ENCODE measurements at regions not wholly inside any gene's neighbourhood (a gene's known extent, or its start where the extent isn't known, plus 50 kb on each side); places are given as distances from the start of the nearest gene placed in this dataset.

- TF ChIP-seq POLR2A (IDR thresholded peaks at IDR 0.05) (no peak), CTCF (IDR thresholded peaks at IDR 0.05) (no peak)
- 90 to 91% methylated on average over 6 of the region's 6 CpGs for WGBS, 2 donors
Observed at GRCh38 chr4:120636120-120636630, 286.4 kb downstream of the PRDM5 start.

GRCh38 chr4:120633810-120634209 lies 288.7 kb downstream of the PRDM5 start:
- TF ChIP-seq POLR2A (IDR thresholded peaks at IDR 0.05), result no peak
- TF ChIP-seq CTCF (IDR thresholded peaks at IDR 0.05), result no peak
- ATAC-seq (no peak), DNase-seq (no peak)
- H3K36me3 ChIP-seq (replicated peaks in 1 of 2; ENCODE audit: insufficient read depth in 1 of 2, low read depth in 2 of 2), result no peaks in the 10 kb centered on the region
- no peaks in the 10 kb centered on the region for H3K4me1 ChIP-seq
- no peaks in the 10 kb centered on the region for H3K27me3 ChIP-seq
- H3K9me3 ChIP-seq, result peaks cover 0 to under 1% (median 0%) of the 10 kb centered on the region in 3 donors
- H3K27ac ChIP-seq, result no peak overlapping the region
- H3K4me3 ChIP-seq, result no peak overlapping the region
- intact Hi-C loops (cut with DNase I), result no loop called here

More at GRCh38 chr4:120636120-120636630, 286.4 kb downstream of the PRDM5 start:
- no peak overlapping the region for H3K4me3 ChIP-seq
- H3K36me3 ChIP-seq (replicated peaks in 1 of 2; ENCODE audit: insufficient read depth in 1 of 2, low read depth in 2 of 2), result no peaks in the 10 kb centered on the region
- ATAC-seq, result no peak
- H3K27ac ChIP-seq, result no peak overlapping the region
- H3K27me3 ChIP-seq, result no peaks in the 10 kb centered on the region
- DNase-seq, result no peak
- intact Hi-C loops (cut with DNase I), result no loop called here
- H3K4me1 ChIP-seq, result no peaks in the 10 kb centered on the region
- H3K9me3 ChIP-seq, result no peaks in the 10 kb centered on the region

GRCh38 chr4:120630427-120630826 lies 292.1 kb downstream of the PRDM5 start:
- TF ChIP-seq CTCF (IDR thresholded peaks at IDR 0.05) (no peak), POLR2A (IDR thresholded peaks at IDR 0.05) (no peak)
- H3K27me3 ChIP-seq, result no peaks in the 10 kb centered on the region
- DNase-seq (no peak), ATAC-seq (no peak)
- no peaks in the 10 kb centered on the region for H3K4me1 ChIP-seq
- intact Hi-C loops (cut with DNase I), result no loop called here
- H3K36me3 ChIP-seq (replicated peaks in 1 of 2; ENCODE audit: insufficient read depth in 1 of 2, low read depth in 2 of 2), result no peaks in the 10 kb centered on the region
- WGBS, 2 donors, result 80 to 95% methylated on average over 1 of the region's 1 CpG
- no peak overlapping the region for H3K4me3 ChIP-seq
- H3K27ac ChIP-seq, result no peak overlapping the region
- peaks cover 0 to 4% (median 0%) of the 10 kb centered on the region in 3 donors for H3K9me3 ChIP-seq

- H3K36me3 ChIP-seq (replicated peaks in 1 of 2; ENCODE audit: insufficient read depth in 1 of 2, low read depth in 2 of 2), result no peaks in the 10 kb centered on the region
- DNase-seq (no peak), ATAC-seq (no peak)
- no peaks in the 10 kb centered on the region for H3K27me3 ChIP-seq
- no peak overlapping the region for H3K4me3 ChIP-seq
- intact Hi-C loops (cut with DNase I), result no loop called here
- WGBS, 2 donors, result 63 to 69% methylated on average over 3 of the region's 3 CpGs
- no peaks in the 10 kb centered on the region for H3K4me1 ChIP-seq
- no peak overlapping the region for H3K27ac ChIP-seq
- peaks cover 0 to 4% (median 0%) of the 10 kb centered on the region in 3 donors for H3K9me3 ChIP-seq
- TF ChIP-seq CTCF (IDR thresholded peaks at IDR 0.05) (no peak), POLR2A (IDR thresholded peaks at IDR 0.05) (no peak)
Observed at GRCh38 chr4:120629546-120630108, 292.9 kb downstream of the PRDM5 start.

GRCh38 chr4:120622601-120623000 lies 299.9 kb downstream of the PRDM5 start:
- H3K9me3 ChIP-seq, result no peaks in the 10 kb centered on the region
- H3K36me3 ChIP-seq (replicated peaks in 1 of 2; ENCODE audit: insufficient read depth in 1 of 2, low read depth in 2 of 2), result no peaks in the 10 kb centered on the region
- H3K27me3 ChIP-seq, result no peaks in the 10 kb centered on the region
- no peak overlapping the region for H3K27ac ChIP-seq
- TF ChIP-seq POLR2A (IDR thresholded peaks at IDR 0.05) (no peak), CTCF (IDR thresholded peaks at IDR 0.05) (no peak)
- intact Hi-C loops (cut with DNase I), result no loop called here
- no peak overlapping the region for H3K4me3 ChIP-seq
- no peak for DNase-seq
- ATAC-seq, result no peak
- H3K4me1 ChIP-seq, result no peaks in the 10 kb centered on the region
